Activated naive CD8-positive, alpha-beta T cell treated with anti-CD3 and anti-CD28 coated beads, Interleukin-2, amount 50 U/mL, for 16 hours (primary cell): ENCODE measurements at regions not wholly inside any gene's neighbourhood (a gene's known extent, or its start where the extent isn't known, plus 50 kb on each side); places are given as distances from the start of the nearest gene placed in this dataset.

ENCODE experiments used
- DNase-seq: peaks from one replicate; pipeline ENCODE4 v3.0.0-alpha.2; 2020; ENCODE audit warnings: low read depth, low spot score

GRCh38 chr4:19329631-19330030 lies 922.1 kb upstream of the SLIT2 start:
- DNase-seq: no peak

- DNase-seq: no peak
These were observed 922.6 kb upstream of the SLIT2 start for GRCh38 chr4:19329077-19329476.

GRCh38 chr4:19327364-19327763 lies 924.3 kb upstream of the SLIT2 start:
- DNase-seq: no peak

- no peak for DNase-seq
These were observed 927.5 kb upstream of the SLIT2 start for GRCh38 chr4:19324184-19324583.

GRCh38 chr4:19319607-19320006 lies 932.1 kb upstream of the SLIT2 start:
- no peak for DNase-seq

- DNase-seq: no peak
These were observed 934.3 kb upstream of the SLIT2 start for GRCh38 chr4:19317377-19317776.

GRCh38 chr4:19314116-19314515 lies 937.6 kb upstream of the SLIT2 start:
- DNase-seq: no peak

GRCh38 chr4:19309378-19309777 lies 942.3 kb upstream of the SLIT2 start:
- no peak for DNase-seq

- no peak for DNase-seq
These were observed 947.7 kb upstream of the SLIT2 start for GRCh38 chr4:19304028-19304427.

GRCh38 chr4:19301527-19301926 lies 950.2 kb upstream of the SLIT2 start:
- no peak for DNase-seq

- DNase-seq: no peak
These were observed 951.5 kb upstream of the SLIT2 start for GRCh38 chr4:19300213-19300612.

GRCh38 chr4:19298998-19299397 lies 952.7 kb upstream of the SLIT2 start:
- no peak for DNase-seq

GRCh38 chr4:19293781-19294180 lies 957.9 kb upstream of the SLIT2 start:
- DNase-seq: no peak

- no peak for DNase-seq
These were observed 958.6 kb upstream of the SLIT2 start for GRCh38 chr4:19293080-19293479.

GRCh38 chr4:19286924-19287323 lies 964.8 kb upstream of the SLIT2 start:
- no peak for DNase-seq

- DNase-seq: no peak
These were observed 966.6 kb upstream of the SLIT2 start for GRCh38 chr4:19285146-19285545.

- no peak for DNase-seq
These were observed 973.0 kb upstream of the SLIT2 start for GRCh38 chr4:19278665-19279064.

- no peak for DNase-seq
These were observed 985.1 kb upstream of the SLIT2 start for GRCh38 chr4:19266566-19266965.

- DNase-seq: no peak
These were observed 989.2 kb upstream of the SLIT2 start for GRCh38 chr4:19262467-19262866.

GRCh38 chr4:19260346-19260745 lies 991.4 kb upstream of the SLIT2 start:
- DNase-seq: no peak

GRCh38 chr4:19259920-19260319 lies 991.8 kb upstream of the SLIT2 start:
- DNase-seq: no peak

GRCh38 chr4:19256823-19257222 lies 994.9 kb upstream of the SLIT2 start:
- no peak for DNase-seq

GRCh38 chr4:19254486-19254885 lies 997.2 kb upstream of the SLIT2 start:
- no peak for DNase-seq

- no peak for DNase-seq
These were observed 1003.7 kb upstream of the SLIT2 start for GRCh38 chr4:19248023-19248422.

GRCh38 chr4:19241895-19242294 lies 1009.8 kb upstream of the SLIT2 start:
- DNase-seq: no peak
